GM23338 (cell line): ENCODE measurements at regions not wholly inside any gene's neighbourhood (a gene's known extent, or its start where the extent isn't known, plus 50 kb on each side); places are given as distances from the start of the nearest gene placed in this dataset.
A peak's percentile ranks its signal among the peaks of the same experiment; 100 is the strongest.

ENCODE experiments used
- ATAC-seq: fragments of 200-7000 bp; cut with Tn5 transposase; 3 replicates; pipeline ENCODE4 v1.9.1; 2020
- DNase-seq: peaks from one replicate; pipeline ENCODE4 v3.0.0-alpha.2; 2015; ENCODE audit warnings: low spot score
- H2AFZ ChIP-seq: fragments of 200-600 bp; sonication (generic); 2 replicates; pipeline ENCODE4 v1.8.0; 2016; ENCODE audit warnings: antibody characterized with exemption, mild to moderate bottlenecking, moderate library complexity
- H3F3A ChIP-seq: fragments of 200-600 bp; sonication (generic); replicated peaks from 2 replicates; pipeline ENCODE4 v1.8.0; 2017; ENCODE audit warnings: antibody characterized with exemption, mixed run types, low read depth
- H3K27ac ChIP-seq: fragments of 200-600 bp; sonication (generic); 2 replicates; pipeline ENCODE4 v1.6.1; 2016; ENCODE audit warnings: low read depth
- H3K27me3 ChIP-seq: fragments of 200-600 bp; sonication (generic); 2 replicates; pipeline ENCODE4 v1.8.0; 2016; ENCODE audit warnings: mild to moderate bottlenecking, mixed run types, moderate library complexity; ENCODE audit not compliant: insufficient read depth
- H3K36me3 ChIP-seq: fragments of 200-600 bp; sonication (generic); 2 replicates; pipeline ENCODE4 v1.8.0; 2016; ENCODE audit warnings: mild to moderate bottlenecking; ENCODE audit not compliant: insufficient read depth
- H3K4me1 ChIP-seq: fragments of 200-600 bp; sonication (generic); 2 replicates; pipeline ENCODE4 v1.8.0; 2016; ENCODE audit warnings: mild to moderate bottlenecking, moderate library complexity; ENCODE audit not compliant: insufficient read depth
- H3K4me2 ChIP-seq: fragments of 200-600 bp; sonication (generic); 2 replicates; pipeline ENCODE4 v1.7.1; 2017; ENCODE audit warnings: mixed run types
- H3K4me3 ChIP-seq: fragments of 200-600 bp; sonication (generic); 2 replicates; pipeline ENCODE4 v1.6.1; 2016; ENCODE audit warnings: mixed run types
- H3K79me2 ChIP-seq: fragments of 200-600 bp; sonication (generic); replicated peaks from 2 replicates; pipeline ENCODE4 v1.8.0; 2017; ENCODE audit warnings: mild to moderate bottlenecking; ENCODE audit not compliant: insufficient read depth
- H3K9me2 ChIP-seq: fragments of 200-600 bp; sonication (generic); 2 replicates; pipeline ENCODE4 v1.8.0; 2017; ENCODE audit not compliant: insufficient read depth
- H4K20me1 ChIP-seq: fragments of 200-600 bp; sonication (generic); replicated peaks from 2 replicates; pipeline ENCODE4 v1.8.0; 2017; ENCODE audit warnings: mild to moderate bottlenecking; ENCODE audit not compliant: insufficient read depth
- H3K27ac Mint-ChIP-seq: 2 replicates; pipeline ENCODE4 v1.8.0; 2020; ENCODE audit warnings: inconsistent platforms, mild to moderate bottlenecking, moderate library complexity, mixed read lengths
- H3K27me3 Mint-ChIP-seq: 3 replicates; pipeline ENCODE4 v1.8.0; 2022; ENCODE audit warnings: low read depth, mild to moderate bottlenecking, moderate library complexity, mixed read lengths, inconsistent platforms; ENCODE audit not compliant: insufficient read depth, poor library complexity
- H3K36me3 Mint-ChIP-seq: 3 replicates; pipeline ENCODE4 v1.8.0; 2021; ENCODE audit warnings: low read depth, mild to moderate bottlenecking, inconsistent platforms, moderate library complexity, mixed read lengths
- H3K4me1 Mint-ChIP-seq: 3 replicates; pipeline ENCODE4 v1.8.0; 2020; ENCODE audit warnings: mild to moderate bottlenecking, inconsistent platforms, mixed read lengths
- H3K4me3 Mint-ChIP-seq: 3 replicates; pipeline ENCODE4 v1.8.0; 2021; ENCODE audit warnings: moderate library complexity, mild to moderate bottlenecking, inconsistent platforms, mixed read lengths
- H3K9me3 Mint-ChIP-seq: 3 replicates; pipeline ENCODE4 v1.8.0; 2020; ENCODE audit warnings: moderate library complexity, mild to moderate bottlenecking, inconsistent platforms, mixed read lengths
- CREB1 ChIP-seq: fragments of 250-450 bp; sonication (Bioruptor Pico); IDR thresholded peaks from 2 replicates; pipeline ENCODE4 v1.5.0; 2020; ENCODE audit warnings: low read depth, mild to moderate bottlenecking, moderate library complexity
- CTCF ChIP-seq, 2 experiments: fragments of 200-600 bp in 1 of 2; sonication (generic) in 1 of 2; conservative IDR thresholded peaks; 2 replicates each; pipeline versions ENCODE4 v1.5.1 to v1.6.1; 2016 to 2017; ENCODE audit warnings: antibody characterized with exemption in 2 of 2, low read depth in 2 of 2, mild to moderate bottlenecking in 2 of 2, moderate library complexity in 1 of 2
- ETS1 ChIP-seq: IDR thresholded peaks from 2 replicates; pipeline ENCODE4 v1.6.1; 2016; ENCODE audit warnings: antibody characterized with exemption
- EZH2 ChIP-seq: fragments of 200-600 bp; sonication (generic); IDR thresholded peaks from one replicate; pipeline ENCODE4 v1.8.0; 2017; ENCODE audit warnings: antibody characterized with exemption, mild to moderate bottlenecking, low read depth; ENCODE audit not compliant: unreplicated experiment
- POLR2AphosphoS5 ChIP-seq: IDR thresholded peaks from 2 replicates; pipeline ENCODE4 v1.6.1; 2016; ENCODE audit warnings: antibody characterized with exemption, low read depth
- REST ChIP-seq: IDR thresholded peaks from one replicate; pipeline ENCODE4 v1.6.1; 2018; ENCODE audit warnings: antibody characterized with exemption; ENCODE audit not compliant: unreplicated experiment
- STAT1 ChIP-seq: IDR thresholded peaks from one replicate; pipeline ENCODE4 v1.6.1; 2016; ENCODE audit warnings: antibody characterized with exemption; ENCODE audit not compliant: unreplicated experiment
- ZNF114 ChIP-seq: fragments of 250-450 bp; sonication (Bioruptor Pico); IDR thresholded peaks from 2 replicates; pipeline ENCODE4 v1.5.0; 2020; ENCODE audit warnings: mild to moderate bottlenecking, moderate library complexity
- ZNF331 ChIP-seq: fragments of 250-450 bp; sonication (Bioruptor Pico); IDR thresholded peaks from 2 replicates; pipeline ENCODE4 v1.5.0; 2020; ENCODE audit warnings: low read depth, mild to moderate bottlenecking, moderate library complexity

- Histone ChIP-seq H3K4me2 (no peak overlapping the region), H3K4me3 (no peak overlapping the region), H3F3A (no peaks in the 10 kb centered on the region), H4K20me1 (no peaks in the 10 kb centered on the region), H3K79me2 (no peaks in the 10 kb centered on the region), H3K4me1 (no peaks in the 10 kb centered on the region), H3K27me3 (no peaks in the 10 kb centered on the region), H2AFZ (0 out of 2 replicates have a peak overlapping the region, but pooled peaks have one; percentile 33), H3K36me3 (no peaks in the 10 kb centered on the region), H3K27ac (no peak overlapping the region), H3K9me2 (no peaks in the 10 kb centered on the region)
- Mint-ChIP-seq H3K4me3 (no peak overlapping the region), H3K4me1 (no peaks in the 10 kb centered on the region), H3K27me3 (no peaks in the 10 kb centered on the region), H3K27ac (no peak overlapping the region), H3K9me3 (no peaks in the 10 kb centered on the region), H3K36me3 (no peaks in the 10 kb centered on the region)
- TF ChIP-seq ETS1 (no peak), CTCF (conservative IDR thresholded peaks at IDR 0.05; ENCODE audit: low read depth in 2 of 2) (no peak), ZNF114 (CRISPR knock-in tag) (no peak), ZNF331 (no peak), CREB1 (CRISPR knock-in tag) (no peak), REST (no peak), STAT1 (no peak)
- DNase-seq (no peak), ATAC-seq (no peak)
Measured at GRCh38 chr10:9238041-9238440, 1183.6 kb downstream of the GATA3 start.

GRCh38 chr10:9239298-9239697 lies 1184.8 kb downstream of the GATA3 start:
- DNase-seq (no peak), ATAC-seq (no peak)
- no peak overlapping the region for H3K27ac ChIP-seq
- H3K9me2 ChIP-seq, result no peaks in the 10 kb centered on the region
- no peaks in the 10 kb centered on the region for H3K4me1 ChIP-seq
- H4K20me1 ChIP-seq, result no peaks in the 10 kb centered on the region
- H3K36me3 Mint-ChIP-seq, result no peaks in the 10 kb centered on the region
- TF ChIP-seq POLR2AphosphoS5 (no peak), EZH2 (no peak)
- H3K79me2 ChIP-seq, result no peaks in the 10 kb centered on the region
- no peak overlapping the region for H3K27ac Mint-ChIP-seq
- no peaks in the 10 kb centered on the region for H3K36me3 ChIP-seq
- H3K4me3 Mint-ChIP-seq, result no peak overlapping the region
- no peak overlapping the region for H2AFZ ChIP-seq
- no peaks in the 10 kb centered on the region for H3K9me3 Mint-ChIP-seq
- no peaks in the 10 kb centered on the region for H3K27me3 ChIP-seq
- H3K4me3 ChIP-seq, result no peak overlapping the region
- no peak overlapping the region for H3K4me2 ChIP-seq
- H3K27me3 Mint-ChIP-seq, result peaks cover 4% of the 10 kb centered on the region
- 0 out of 3 replicates have a peak, but pooled peaks cover 3% of the 10 kb centered on the region for H3K4me1 Mint-ChIP-seq
- H3F3A ChIP-seq, result no peaks in the 10 kb centered on the region
